ENCODE measurements at regions not wholly inside any gene's neighbourhood (a gene's known extent, or its start where the extent isn't known, plus 50 kb on each side); places are given as distances from the start of the nearest gene placed in this dataset.

GRCh38 chr6:125678601-125679000, 70.8 kb upstream of the HEY2 start:
- 58 to 63% methylated on average over 2 to 4 of the region's 4 CpGs for WGBS, 2 donors (ENCODE audit: low coverage in 1 of 2)
- TF ChIP-seq, protein P1, sequence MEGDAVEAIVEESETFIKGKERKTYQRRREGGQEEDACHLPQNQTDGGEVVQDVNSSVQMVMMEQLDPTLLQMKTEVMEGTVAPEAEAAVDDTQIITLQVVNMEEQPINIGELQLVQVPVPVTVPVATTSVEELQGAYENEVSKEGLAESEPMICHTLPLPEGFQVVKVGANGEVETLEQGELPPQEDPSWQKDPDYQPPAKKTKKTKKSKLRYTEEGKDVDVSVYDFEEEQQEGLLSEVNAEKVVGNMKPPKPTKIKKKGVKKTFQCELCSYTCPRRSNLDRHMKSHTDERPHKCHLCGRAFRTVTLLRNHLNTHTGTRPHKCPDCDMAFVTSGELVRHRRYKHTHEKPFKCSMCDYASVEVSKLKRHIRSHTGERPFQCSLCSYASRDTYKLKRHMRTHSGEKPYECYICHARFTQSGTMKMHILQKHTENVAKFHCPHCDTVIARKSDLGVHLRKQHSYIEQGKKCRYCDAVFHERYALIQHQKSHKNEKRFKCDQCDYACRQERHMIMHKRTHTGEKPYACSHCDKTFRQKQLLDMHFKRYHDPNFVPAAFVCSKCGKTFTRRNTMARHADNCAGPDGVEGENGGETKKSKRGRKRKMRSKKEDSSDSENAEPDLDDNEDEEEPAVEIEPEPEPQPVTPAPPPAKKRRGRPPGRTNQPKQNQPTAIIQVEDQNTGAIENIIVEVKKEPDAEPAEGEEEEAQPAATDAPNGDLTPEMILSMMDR (IDR thresholded peaks at IDR 0.05) = no peak
- TF ChIP-seq EP300 (IDR thresholded peaks at IDR 0.05; ENCODE audit: low read depth) (no peak), POLR2AphosphoS5 (IDR thresholded peaks at IDR 0.05) (no peak), POLR2A (IDR thresholded peaks at IDR 0.05) (no peak)

DNA sequence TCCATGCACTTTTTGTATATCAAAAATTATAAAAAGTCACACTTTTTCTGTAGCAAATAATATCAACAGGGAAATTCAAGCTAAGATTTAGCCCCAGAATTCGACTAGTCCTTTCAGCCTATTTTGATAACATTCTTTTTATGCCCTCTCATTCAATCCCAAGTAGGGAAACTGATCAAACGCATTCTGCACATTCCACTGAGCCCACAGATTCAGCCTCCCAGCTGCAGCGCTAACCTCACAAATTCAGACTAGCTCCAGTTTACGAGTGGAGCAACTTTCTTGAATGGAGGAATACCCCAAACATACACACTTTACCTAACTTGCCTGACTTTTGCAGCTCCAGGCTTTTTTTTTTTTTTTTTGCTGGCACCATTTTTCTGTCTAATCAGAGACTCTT, 70.3 kb upstream of the HEY2 start:
- DNase-seq = no peak
- intact Hi-C loops (cut with DNase I; ENCODE audit: low total_unique reads) (no loop called here), in situ Hi-C loops (cut with MboI; ENCODE audit: low pct_ligation_motif_present in 1 of 4, low pct_unique_long_range_greater_than_20kb in 1 of 4, low sequenced_read_pairs in 3 of 4) (no loop called here)
- Histone ChIP-seq H3K4me3 (no peak overlapping the region), H3K27me3 (no peaks in the 10 kb centered on the region), H3K27ac (no peak overlapping the region), H3K36me3 (no peaks in the 10 kb centered on the region), H3K9me3 (no peaks in the 10 kb centered on the region), H3K4me1 (no peaks in the 10 kb centered on the region)
- 70 to 78% methylated on average over 4 of the region's 4 CpGs for WGBS, 2 donors (ENCODE audit: low coverage in 1 of 2)
- no peak for TF ChIP-seq EP300 (IDR thresholded peaks at IDR 0.05; ENCODE audit: low read depth)
- TF ChIP-seq POLR2AphosphoS5 (IDR thresholded peaks at IDR 0.05) = no peak
- no peak for TF ChIP-seq POLR2A (IDR thresholded peaks at IDR 0.05)
- TF ChIP-seq, protein P1 (IDR thresholded peaks at IDR 0.05) = no peak

More at GRCh38 chr6:125678601-125679000, 70.8 kb upstream of the HEY2 start:
- Histone ChIP-seq H3K27me3 (no peaks in the 10 kb centered on the region), H3K36me3 (no peaks in the 10 kb centered on the region), H3K4me3 (no peak overlapping the region), H3K9me3 (no peaks in the 10 kb centered on the region), H3K4me1 (no peaks in the 10 kb centered on the region), H3K27ac (no peak overlapping the region)
- no peak for DNase-seq
- in situ Hi-C loops (cut with MboI; ENCODE audit: low pct_ligation_motif_present in 1 of 4, low pct_unique_long_range_greater_than_20kb in 1 of 4, low sequenced_read_pairs in 3 of 4) (no loop called here), intact Hi-C loops (cut with DNase I; ENCODE audit: low total_unique reads) (no loop called here)

- Histone ChIP-seq H3K36me3 (no peaks in the 10 kb centered on the region), H3K27ac (no peak overlapping the region), H3K4me1 (no peaks in the 10 kb centered on the region), H3K9me3 (no peaks in the 10 kb centered on the region), H3K4me3 (no peak overlapping the region), H3K27me3 (no peaks in the 10 kb centered on the region)
- DNase-seq = no peak
- in situ Hi-C loops (cut with MboI; ENCODE audit: low pct_ligation_motif_present in 1 of 4, low pct_unique_long_range_greater_than_20kb in 1 of 4, low sequenced_read_pairs in 3 of 4) (no loop called here), intact Hi-C loops (cut with DNase I; ENCODE audit: low total_unique reads) (no loop called here)
- TF ChIP-seq EP300 (IDR thresholded peaks at IDR 0.05; ENCODE audit: low read depth) (no peak), POLR2AphosphoS5 (IDR thresholded peaks at IDR 0.05) (no peak), POLR2A (IDR thresholded peaks at IDR 0.05) (no peak)
- TF ChIP-seq, protein P1 (IDR thresholded peaks at IDR 0.05) = no peak
- 62 to 64% methylated on average over 2 of the region's 2 CpGs for WGBS, 2 donors (ENCODE audit: low coverage in 1 of 2)
Measured at GRCh38 chr6:125679651-125680050, 69.8 kb upstream of the HEY2 start.

DNA sequence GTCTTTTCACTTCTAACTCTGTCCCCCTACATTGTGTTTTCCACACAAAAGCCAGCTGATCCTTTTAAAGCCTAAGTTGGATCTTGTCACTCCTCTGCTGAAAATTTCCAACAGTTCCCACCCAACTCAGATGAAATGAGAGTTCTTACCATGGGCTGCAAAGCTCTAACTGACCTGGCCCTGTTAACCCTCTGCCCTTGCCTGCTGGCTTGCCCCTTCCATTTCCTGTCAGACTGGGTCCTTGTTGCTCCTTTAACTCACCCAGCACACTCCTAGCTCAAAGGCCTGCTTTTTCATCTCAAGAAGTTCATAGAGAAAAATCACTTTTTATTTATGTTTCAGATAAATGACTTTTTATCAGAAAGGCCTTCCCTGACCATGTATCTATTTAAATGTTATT, 66.5 kb upstream of the HEY2 start:
- no peak for TF ChIP-seq EP300 (IDR thresholded peaks at IDR 0.05; ENCODE audit: low read depth)
- no peak for TF ChIP-seq POLR2A (IDR thresholded peaks at IDR 0.05)
- no peak for TF ChIP-seq POLR2AphosphoS5 (IDR thresholded peaks at IDR 0.05)
- TF ChIP-seq, protein P1 (IDR thresholded peaks at IDR 0.05) = no peak
- intact Hi-C loops (cut with DNase I; ENCODE audit: low total_unique reads) (no loop called here), in situ Hi-C loops (cut with MboI; ENCODE audit: low pct_ligation_motif_present in 1 of 4, low pct_unique_long_range_greater_than_20kb in 1 of 4, low sequenced_read_pairs in 3 of 4) (no loop called here)
- DNase-seq = no peak
- Histone ChIP-seq H3K9me3 (no peaks in the 10 kb centered on the region), H3K27ac (no peak overlapping the region), H3K4me3 (no peak overlapping the region), H3K27me3 (no peaks in the 10 kb centered on the region), H3K4me1 (no peaks in the 10 kb centered on the region), H3K36me3 (no peaks in the 10 kb centered on the region)

Measured in transverse colon (tissue), 4 donors.